Common myeloid progenitor, CD34-positive (primary cell): ENCODE measurements at regions not wholly inside any gene's neighbourhood (a gene's known extent, or its start where the extent isn't known, plus 50 kb on each side); places are given as distances from the start of the nearest gene placed in this dataset.

Experiments used
- CTCF ChIA-PET: fragments of 350-600 bp; sonication (Branson Sonifier 250); formaldehyde crosslinking; loops from one replicate; lab custom pipeline; 2021; ENCODE audit warnings: antibody characterized with exemption; lab: Charles Lee
- POLR2A ChIA-PET: fragments of 350-600 bp; sonication (Branson Sonifier 250); formaldehyde crosslinking; loops from one replicate; lab custom pipeline; 2021; ENCODE audit warnings: antibody characterized with exemption; lab: Charles Lee
- DNase-seq, 3 donors: peaks; one replicate each; pipeline versions ENCODE4 v3.0.0 to v3.0.0-alpha.2; 2013
- H3K27ac ChIP-seq, 2 experiments: 1 replicate in 1 of 2; 2 replicates in 1 of 2; pipeline ENCODE4 v1.7.0; 2013; ENCODE audit warnings: inconsistent platforms in 2 of 2, low read length in 2 of 2, mild to moderate bottlenecking in 2 of 2, low read depth in 1 of 2, moderate library complexity in 1 of 2; ENCODE audit not compliant: severe bottlenecking in 2 of 2, insufficient read depth in 1 of 2, poor library complexity in 1 of 2
- H3K27me3 ChIP-seq, 5 experiments: replicated peaks in 2 of 5; 1 replicate in 3 of 5; 2 replicates in 2 of 5; pipeline versions ENCODE4 v1.6.1 to v1.7.0; 2013; ENCODE audit warnings: low read length in 4 of 5, mild to moderate bottlenecking in 2 of 5, moderate library complexity in 2 of 5, inconsistent platforms in 1 of 5; ENCODE audit not compliant: insufficient read depth in 5 of 5, control insufficient read depth in 4 of 5
- H3K36me3 ChIP-seq, 4 experiments: 1 replicate in 2 of 4; 2 replicates in 2 of 4; pipeline versions ENCODE4 v1.6.1 to v1.7.0; 2013; ENCODE audit warnings: low read length in 3 of 4, control low read depth in 1 of 4, mild to moderate bottlenecking in 1 of 4; ENCODE audit not compliant: control insufficient read depth in 4 of 4, insufficient read depth in 4 of 4
- H3K4me1 ChIP-seq, 4 experiments: 1 replicate in 3 of 4; 2 replicates in 1 of 4; pipeline versions ENCODE4 v1.6.1 to v1.7.1; 2013; ENCODE audit warnings: low read length in 3 of 4, mild to moderate bottlenecking in 3 of 4, control low read depth in 1 of 4, inconsistent platforms in 1 of 4, moderate library complexity in 1 of 4; ENCODE audit not compliant: control insufficient read depth in 4 of 4, insufficient read depth in 4 of 4; ENCODE audit errors: control extremely low read depth in 1 of 4
- H3K4me3 ChIP-seq, 7 experiments: 1 replicate in 4 of 7; 2 replicates in 3 of 7; pipeline versions ENCODE4 v1.5.1 to v1.7.0; 2013; ENCODE audit warnings: mild to moderate bottlenecking in 7 of 7, low read length in 6 of 7, moderate library complexity in 6 of 7, inconsistent platforms in 2 of 7, low read depth in 2 of 7, control low read depth in 1 of 7; ENCODE audit not compliant: insufficient read depth in 4 of 7, control insufficient read depth in 1 of 7; ENCODE audit errors: extremely low read depth in 1 of 7
- H3K9me3 ChIP-seq, 5 experiments: 1 replicate in 4 of 5; 2 replicates in 1 of 5; pipeline versions ENCODE4 v1.6.1 to v1.7.1; 2013; ENCODE audit warnings: low read length in 4 of 5, mild to moderate bottlenecking in 2 of 5, inconsistent platforms in 1 of 5, low read depth in 1 of 5, moderate library complexity in 1 of 5; ENCODE audit not compliant: control insufficient read depth in 4 of 5, insufficient read depth in 2 of 5; ENCODE audit errors: control extremely low read depth in 1 of 5
- WGBS: methylation state at CpG from one replicate; pipeline ENCODE4 v1.1.5; 2013; ENCODE audit not compliant: insufficient coverage; 5-methylcytosine and 5-hydroxymethylcytosine counted together

GRCh38 chr7:388023-388960 is 98.3 kb downstream of the FOXL3 start:
- POLR2A ChIA-PET, result no interaction called here

GRCh38 chr7:388961-389701 is 99.2 kb downstream of the FOXL3 start:
- POLR2A ChIA-PET, result no interaction called here
- H3K36me3 ChIP-seq, result no peaks in the 10 kb centered on the region
- WGBS, result 93% methylated on average over 31 of the region's 31 CpGs
- peaks cover 0 to 16% (median 9%) of the 10 kb centered on the region in 5 experiments for H3K9me3 ChIP-seq
- CTCF ChIA-PET, result interaction anchor here (1.1 kb wide), 1 partner anchor 56 kb away, joined by 3 read pairs; no protein-coding TSS in a partner anchor
- DNase-seq, result no peak
- H3K4me3 ChIP-seq, result no peak overlapping the region
- H3K27ac ChIP-seq, result no peak overlapping the region
- H3K27me3 ChIP-seq, result no peaks in the 10 kb centered on the region
- H3K4me1 ChIP-seq, result no peaks in the 10 kb centered on the region

More at GRCh38 chr7:388023-388960, 98.3 kb downstream of the FOXL3 start:
- Histone ChIP-seq H3K9me3 (peaks cover 0 to 17% (median 9%) of the 10 kb centered on the region in 5 experiments), H3K4me1 (no peaks in the 10 kb centered on the region), H3K27me3 (no peaks in the 10 kb centered on the region), H3K36me3 (no peaks in the 10 kb centered on the region), H3K27ac (no peak overlapping the region), H3K4me3 (no peak overlapping the region)
- WGBS, result 95% methylated on average over 36 of the region's 40 CpGs
- CTCF ChIA-PET, result interaction anchor here (1.1 kb wide), 1 partner anchor 55 kb away, joined by 3 read pairs; no protein-coding TSS in a partner anchor
- DNase-seq, result no peak

DNA sequence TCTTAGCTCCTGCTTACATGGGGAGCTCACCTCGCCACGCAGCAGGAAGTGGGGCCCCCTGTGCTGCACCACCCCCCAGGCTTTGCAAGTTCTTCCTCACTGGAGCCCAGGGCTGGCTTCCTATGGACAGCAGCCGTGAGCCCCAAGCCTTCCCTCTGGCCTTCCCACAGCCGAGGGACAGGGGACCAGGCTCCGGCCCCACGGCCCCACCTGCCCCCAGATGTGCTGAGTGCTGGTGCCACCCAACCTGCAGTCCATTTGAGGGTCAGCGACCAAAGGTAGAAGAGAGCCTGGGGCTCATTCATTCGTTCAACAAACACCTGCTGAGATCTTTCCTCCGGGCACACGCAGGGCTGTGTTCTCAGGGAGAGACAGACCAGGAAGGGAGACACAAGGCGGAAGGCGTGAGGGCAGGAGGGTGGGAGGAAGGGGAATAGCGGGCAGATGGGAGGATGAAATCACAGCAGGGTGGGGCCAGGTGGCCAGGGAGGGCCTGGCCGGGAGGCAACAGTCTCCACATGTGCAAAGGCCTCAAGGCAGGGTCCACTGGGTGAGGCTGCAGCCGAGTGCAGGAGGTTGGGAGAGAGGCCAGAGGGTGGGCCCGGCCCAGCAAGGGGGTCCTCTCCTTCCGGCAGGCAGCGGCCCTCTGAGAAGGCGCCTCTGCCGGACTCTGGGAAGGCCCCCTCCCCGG is 100.1 kb downstream of the FOXL3 start:
- CTCF ChIA-PET, result no interaction called here
- H3K36me3 ChIP-seq, result no peaks in the 10 kb centered on the region
- no peak for DNase-seq
- H3K4me3 ChIP-seq, result no peak overlapping the region
- H3K9me3 ChIP-seq, result peaks cover 0 to 13% (median 5%) of the 10 kb centered on the region in 5 experiments
- POLR2A ChIA-PET, result no interaction called here
- no peaks in the 10 kb centered on the region for H3K27me3 ChIP-seq
- H3K27ac ChIP-seq, result no peak overlapping the region
- 90% methylated on average over 20 of the region's 21 CpGs for WGBS
- H3K4me1 ChIP-seq, result no peaks in the 10 kb centered on the region

GRCh38 chr7:390761-391410 is 100.9 kb downstream of the FOXL3 start:
- DNase-seq, result no peak
- H3K4me1 ChIP-seq, result no peaks in the 10 kb centered on the region
- ChIA-PET CTCF (interaction anchor here (0.7 kb wide), 1 partner anchor 9 kb away, joined by 3 read pairs; no protein-coding TSS in a partner anchor), POLR2A (no interaction called here)
- H3K36me3 ChIP-seq, result no peaks in the 10 kb centered on the region
- 92% methylated on average over 16 of the region's 20 CpGs for WGBS
- H3K27me3 ChIP-seq, result no peaks in the 10 kb centered on the region
- H3K4me3 ChIP-seq, result no peak overlapping the region
- H3K9me3 ChIP-seq, result peaks cover 0 to 18% (median 5%) of the 10 kb centered on the region in 5 experiments
- no peak overlapping the region for H3K27ac ChIP-seq

DNA sequence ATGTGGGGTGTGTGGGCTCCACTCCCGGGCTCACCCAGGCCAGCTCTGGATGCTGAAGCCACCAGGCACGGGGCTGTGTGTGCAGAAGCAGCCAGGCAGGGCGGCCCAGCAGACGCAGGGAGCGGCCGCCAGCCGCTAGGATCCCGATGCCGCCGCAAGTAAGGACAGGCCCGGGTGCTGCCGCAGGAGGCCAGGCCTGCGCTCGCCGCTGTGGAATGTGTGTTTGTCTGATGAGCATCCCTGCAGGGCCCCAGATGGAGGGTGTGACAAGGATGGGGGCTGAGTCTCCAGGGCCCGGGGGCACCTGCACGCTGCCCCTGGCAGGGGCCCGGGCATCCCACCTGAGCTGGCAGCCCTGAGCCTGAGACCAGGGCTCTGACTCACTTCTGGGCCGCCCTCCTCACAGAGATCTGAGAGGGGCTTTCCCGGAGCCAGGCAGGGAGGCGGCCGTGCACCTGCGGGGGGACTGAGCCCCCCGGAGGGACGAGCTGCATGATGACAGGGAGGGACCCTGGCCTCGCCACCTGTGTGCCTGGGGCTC is 101.5 kb downstream of the FOXL3 start:
- H3K4me3 ChIP-seq, result no peak overlapping the region
- no peaks in the 10 kb centered on the region for H3K36me3 ChIP-seq
- peaks cover 0 to 24% (median 5%) of the 10 kb centered on the region in 5 experiments for H3K9me3 ChIP-seq
- CTCF ChIA-PET, result no interaction called here
- WGBS, result 92% methylated on average over 19 of the region's 26 CpGs
- H3K4me1 ChIP-seq, result no peaks in the 10 kb centered on the region
- no peaks in the 10 kb centered on the region for H3K27me3 ChIP-seq
- H3K27ac ChIP-seq, result no peak overlapping the region
- no peak for DNase-seq
- POLR2A ChIA-PET, result no interaction called here

GRCh38 chr7:391961-392524 is 102.1 kb downstream of the FOXL3 start:
- H3K9me3 ChIP-seq, result peaks cover 0 to 30% (median 11%) of the 10 kb centered on the region in 5 experiments
- WGBS, result 97% methylated on average over 24 of the region's 25 CpGs
- H3K27me3 ChIP-seq, result no peaks in the 10 kb centered on the region
- no peaks in the 10 kb centered on the region for H3K4me1 ChIP-seq
- no peak for DNase-seq
- POLR2A ChIA-PET, result no interaction called here
- H3K36me3 ChIP-seq, result no peaks in the 10 kb centered on the region
- no peak overlapping the region for H3K27ac ChIP-seq
- CTCF ChIA-PET, result interaction anchor here (0.6 kb wide), 1 partner anchor 399 kb away, joined by 3 read pairs; no protein-coding TSS in a partner anchor
- no peak overlapping the region for H3K4me3 ChIP-seq
